Head of caudate nucleus (tissue), 42 donors: ENCODE measurements at regions not wholly inside any gene's neighbourhood (a gene's known extent, or its start where the extent isn't known, plus 50 kb on each side); places are given as distances from the start of the nearest gene placed in this dataset.
A peak's percentile ranks its signal among the peaks of the same experiment; 100 is the strongest.
"Not testable (repeated sequence)": the region's sequence is repeated elsewhere in the genome, so short reads cannot be mapped to it uniquely, and the experiment has no call there.

Experiments
- DNase-seq, 42 donors: peaks; one replicate each; pipeline versions ENCODE4 v3.0.0 to v3.0.0-alpha.2; 2020 to 2021; ENCODE audit warnings: mixed read lengths in 7 of 42
- intact Hi-C: fragments of 100-400 bp; cut with DNase I; formaldehyde crosslinking; loops from one replicate; pipeline ENCODE4 v1.15.0; 2022

GRCh38 chr5:6321078-6321477, 57.3 kb downstream of the MED10 start:
- DNase-seq = no peak
- intact Hi-C loops = loop anchor here (10.0 kb wide), 1 partner anchor 1346 kb away; no protein-coding TSS in a partner anchor

- intact Hi-C loops = no loop called here
- DNase-seq = no peak
Observed at GRCh38 chr5:6319116-6319515, 59.2 kb downstream of the MED10 start.

GRCh38 chr5:6317116-6317798, 61.1 kb downstream of the MED10 start:
- no peak for DNase-seq

DNA sequence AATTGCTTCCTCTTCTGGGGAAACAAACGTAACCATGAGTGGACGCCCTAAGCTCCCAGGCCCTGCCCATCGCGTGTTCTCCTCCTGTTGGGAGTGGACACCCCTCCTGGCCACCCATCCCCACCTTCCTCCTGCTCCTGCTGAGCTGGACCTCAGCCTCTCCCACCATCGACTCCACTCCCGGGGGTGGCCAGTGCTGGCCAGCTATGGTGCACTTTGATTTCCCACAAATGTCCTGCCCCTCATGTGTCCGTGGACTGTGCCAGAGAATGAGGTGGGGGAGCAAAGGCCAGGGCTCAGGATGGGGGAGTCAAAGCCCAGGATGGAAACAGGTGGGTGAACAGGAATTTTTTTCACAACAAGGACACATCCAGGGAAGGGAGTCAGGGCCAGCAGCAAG, 62.8 kb downstream of the MED10 start:
- DNase-seq = no peak
- intact Hi-C loops = no loop called here

More at GRCh38 chr5:6317116-6317798, 61.1 kb downstream of the MED10 start:
- intact Hi-C loops = no loop called here

- no peak for DNase-seq
- intact Hi-C loops = no loop called here
Observed at GRCh38 chr5:6311568-6312501, 66.5 kb downstream of the MED10 start.

GRCh38 chr5:6309949-6310348, 68.4 kb downstream of the MED10 start:
- intact Hi-C loops = no loop called here
- no peak for DNase-seq

DNA sequence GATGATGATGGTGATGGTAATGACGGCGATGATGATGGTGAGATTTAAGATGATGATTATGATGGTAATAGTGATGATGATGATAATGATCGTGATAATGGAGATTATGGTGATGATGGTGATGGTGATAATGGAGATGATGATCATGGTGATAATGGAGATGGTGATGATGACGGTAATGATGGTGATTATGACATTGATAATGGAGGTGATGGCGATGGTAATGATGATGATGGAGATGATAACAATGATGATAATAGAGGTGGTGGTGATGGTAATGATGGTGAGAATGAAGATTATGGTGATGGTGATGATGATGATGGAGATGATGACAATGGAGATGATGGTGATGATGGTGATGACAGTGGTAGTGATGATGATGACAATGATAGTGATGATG, 69.7 kb downstream of the MED10 start:
- no peak for DNase-seq
- intact Hi-C loops = no loop called here

DNA sequence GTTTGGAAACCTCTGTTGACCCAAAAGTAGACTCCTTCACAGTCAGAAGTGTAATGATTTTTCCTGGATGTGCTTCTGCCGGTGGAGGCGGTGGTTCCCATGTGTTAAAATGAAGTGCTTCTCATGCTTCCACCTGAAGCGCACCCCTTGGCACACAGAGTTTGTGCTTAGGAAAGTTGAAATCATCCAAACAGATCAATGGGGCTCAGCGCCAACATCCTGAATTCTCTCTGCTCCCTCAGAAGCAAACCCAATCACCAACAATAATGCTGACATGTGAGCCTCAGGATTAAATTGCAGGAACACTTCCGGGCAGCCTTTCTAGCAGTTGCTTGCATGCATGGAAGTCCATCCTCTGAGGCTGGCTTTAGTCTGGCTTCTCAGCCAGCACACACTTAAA, 71.0 kb downstream of the MED10 start:
- intact Hi-C loops = no loop called here
- no peak for DNase-seq

- no peak for DNase-seq
- intact Hi-C loops = no loop called here
Observed at GRCh38 chr5:6305853-6306252, 72.5 kb downstream of the MED10 start.

DNA sequence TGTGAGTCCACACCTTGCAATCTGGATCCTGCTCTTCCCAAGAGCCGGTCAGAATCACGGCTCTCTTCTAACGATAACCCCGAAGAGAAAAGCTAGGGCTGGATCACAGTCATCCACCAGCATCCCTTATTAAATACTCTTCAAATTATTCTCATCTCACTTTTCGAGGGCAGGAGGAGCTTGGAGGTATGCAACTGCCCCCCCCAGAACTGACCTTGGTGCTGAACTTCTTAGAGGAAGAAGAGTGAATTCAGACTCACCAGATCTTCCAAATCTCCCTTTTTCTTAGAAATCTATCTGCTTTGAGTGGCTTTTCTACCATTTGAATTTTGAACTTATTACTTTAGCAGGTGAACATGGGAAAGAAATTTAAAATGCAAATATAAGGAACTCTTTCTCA, 75.7 kb downstream of the MED10 start:
- intact Hi-C loops = no loop called here

DNA sequence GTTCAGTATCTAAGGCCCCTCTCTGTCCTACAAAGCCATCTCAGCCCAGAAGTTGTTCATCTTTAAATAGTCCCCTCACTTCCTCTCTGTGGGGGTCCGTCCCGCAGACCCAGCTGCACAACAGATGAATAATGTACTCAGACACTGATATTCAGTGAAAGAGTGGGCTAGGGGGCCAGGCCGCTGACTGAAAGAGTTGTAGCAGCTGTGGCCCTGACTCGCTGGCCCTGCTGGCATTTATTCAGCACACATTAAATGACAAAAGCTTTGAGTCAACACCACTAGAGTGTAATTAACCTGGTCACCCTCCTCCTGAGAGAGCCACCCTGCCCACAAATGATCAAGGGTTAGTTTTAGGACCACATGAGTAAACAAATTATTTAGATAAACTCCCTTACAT, 76.3 kb downstream of the MED10 start:
- intact Hi-C loops = no loop called here
- DNase-seq = no peak

More for the DNA sequence above, 75.7 kb downstream of the MED10 start:
- DNase-seq = no peak

- DNase-seq = no peak
- intact Hi-C loops = no loop called here
Observed at GRCh38 chr5:6296524-6296923, 81.8 kb downstream of the MED10 start.

- DNase-seq = no peak
- intact Hi-C loops = no loop called here
Observed at GRCh38 chr5:6291961-6292360, 86.4 kb downstream of the MED10 start.

DNA sequence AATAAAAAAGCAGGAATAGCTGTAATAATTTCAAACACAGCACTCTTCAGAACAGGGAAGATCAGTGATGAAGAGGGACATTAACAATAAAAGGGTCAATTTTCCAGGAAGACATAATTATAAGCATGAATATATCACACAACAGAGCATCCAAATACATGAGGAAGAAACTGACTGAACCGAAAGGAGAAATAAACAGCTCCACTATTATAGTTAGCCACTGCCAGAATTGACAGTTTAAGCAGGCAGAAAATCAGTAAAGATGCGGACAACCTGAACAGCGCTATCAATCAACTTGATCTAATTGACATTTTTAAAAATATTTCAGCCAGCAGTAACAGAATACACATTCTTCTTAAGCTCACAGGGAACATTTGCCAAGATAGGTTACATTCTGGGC, 89.1 kb downstream of the MED10 start:
- intact Hi-C loops = no loop called here
- DNase-seq = no peak

DNA sequence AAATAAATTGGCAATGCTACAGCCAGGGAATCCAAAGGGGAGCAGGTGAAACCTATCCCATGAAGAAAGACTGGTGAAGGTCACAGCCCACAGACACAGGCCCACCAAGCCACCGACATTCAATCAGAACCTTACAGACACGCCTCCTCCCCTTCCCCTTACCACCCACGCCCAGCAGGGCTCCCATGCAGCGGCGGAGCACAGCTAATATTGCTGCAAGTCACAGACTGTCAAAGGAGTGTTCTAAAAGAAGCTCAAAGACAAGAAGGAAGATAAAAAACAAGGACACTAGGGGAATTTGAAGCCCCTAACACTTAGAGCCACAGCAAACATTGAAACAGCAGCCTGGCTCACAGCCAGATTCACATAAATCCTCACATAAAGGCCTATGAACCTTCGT, 91.2 kb downstream of the MED10 start:
- intact Hi-C loops = no loop called here
- peak in 37 of 42 donors; percentile 24 to 76 (median 51) for DNase-seq

GRCh38 chr5:6286404-6286803, 91.9 kb downstream of the MED10 start:
- intact Hi-C loops = no loop called here
- no peak for DNase-seq

DNA sequence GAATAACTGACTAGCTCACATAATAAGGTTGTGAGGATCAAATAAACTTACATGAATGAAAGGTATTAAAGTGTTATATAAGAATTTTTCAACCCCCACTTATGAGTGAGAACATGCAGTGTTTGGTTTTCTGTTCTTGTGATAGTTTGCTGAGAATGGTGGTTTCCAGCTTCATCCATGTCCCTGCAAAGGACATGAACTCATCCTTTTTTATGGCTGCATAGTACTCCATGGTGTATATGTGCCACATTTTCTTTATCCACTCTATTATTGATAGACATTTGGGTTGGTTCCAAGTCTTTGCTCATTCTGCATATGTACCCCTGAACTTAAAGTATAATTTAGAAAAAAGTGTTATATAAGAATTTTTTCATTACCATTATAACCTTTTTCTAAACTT, 93.9 kb downstream of the MED10 start:
- DNase-seq, intact Hi-C loops: not testable (repeated sequence)

DNA sequence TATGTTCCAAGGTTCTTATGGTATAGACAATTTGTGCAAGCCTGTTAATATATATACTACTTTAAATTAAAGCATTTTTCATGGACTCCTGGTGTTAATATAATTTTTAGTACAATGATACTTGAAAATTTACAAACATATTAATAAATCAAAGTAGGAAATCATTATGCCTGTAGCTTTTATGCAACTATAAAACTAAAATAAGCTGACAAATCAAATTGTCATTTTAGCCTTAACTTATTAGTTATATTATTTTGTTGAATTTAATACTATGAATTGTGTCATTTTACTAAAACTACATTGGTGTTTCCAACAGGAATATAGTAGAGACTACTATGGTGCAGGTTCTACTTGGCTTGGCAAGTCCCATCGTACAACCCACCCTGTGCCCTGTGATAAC, 96.0 kb downstream of the MED10 start:
- intact Hi-C loops = no loop called here
- no peak for DNase-seq

GRCh38 chr5:6281818-6282217, 96.5 kb downstream of the MED10 start:
- intact Hi-C loops = no loop called here
- DNase-seq = no peak

DNA sequence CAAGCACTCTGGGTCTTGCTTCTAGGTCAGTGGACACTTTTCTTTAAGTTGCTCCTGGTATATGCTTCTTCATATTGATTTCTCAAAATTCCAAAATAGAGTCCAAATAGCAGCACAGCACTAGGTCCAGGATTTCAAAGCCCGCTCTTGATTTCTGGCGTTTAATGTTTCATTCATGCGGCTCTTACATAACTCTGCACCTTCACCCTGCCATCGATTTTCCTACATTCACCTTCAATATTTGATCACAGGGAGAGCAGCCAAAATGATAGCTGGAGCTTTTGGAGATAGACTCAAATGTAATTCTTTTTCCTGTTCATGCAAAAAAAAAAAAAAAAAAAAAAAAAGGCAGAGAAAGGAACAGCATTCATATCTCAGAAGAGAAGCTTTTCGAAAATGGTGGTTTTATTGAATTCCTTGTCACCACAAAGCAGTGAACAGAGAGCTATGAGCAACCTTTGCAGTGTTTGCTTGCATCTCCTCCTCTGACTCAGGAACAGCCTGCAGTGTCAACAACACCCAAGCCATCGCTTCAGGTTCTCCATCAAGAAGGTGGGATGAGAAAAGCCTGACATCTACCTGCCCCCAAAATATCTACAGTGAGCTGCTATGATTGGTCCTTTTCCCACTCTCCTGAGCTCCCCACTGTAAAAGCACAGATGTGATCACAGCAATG, 97.8 kb downstream of the MED10 start:
- no peak for DNase-seq

More for the DNA sequence above, 97.8 kb downstream of the MED10 start:
- intact Hi-C loops = no loop called here
